SK-N-SH (cell line): ENCODE measurements at regions not wholly inside any gene's neighbourhood (a gene's known extent, or its start where the extent isn't known, plus 50 kb on each side); places are given as distances from the start of the nearest gene placed in this dataset.

Source experiments
- CTCF ChIA-PET: fragments of 300-600, 350-600 bp; formaldehyde crosslinking; extraction: SDS; loops from one replicate; lab custom pipeline; 2021; lab: Yijun Ruan, JAX
- POLR2A ChIA-PET: fragments of 350-600 bp; sonication (Branson Sonifier 250); formaldehyde crosslinking; extraction: SDS; loops from one replicate; lab custom pipeline; 2020; ENCODE audit warnings: antibody characterized with exemption, inconsistent platforms; lab: Yijun Ruan, JAX
- DNase-seq: peaks from one replicate; pipeline ENCODE4 v3.0.0; 2012
- H2AFZ ChIP-seq: fragments of 200-600 bp; sonication (generic); 2 replicates; pipeline ENCODE4 v1.8.1; 2016; ENCODE audit warnings: antibody characterized with exemption, mild to moderate bottlenecking, low read depth
- H3F3A ChIP-seq: fragments of 200-600 bp; sonication (generic); replicated peaks from 2 replicates; pipeline ENCODE3; 2016; ENCODE audit warnings: antibody characterized with exemption, mild to moderate bottlenecking; ENCODE audit not compliant: insufficient read depth
- H3K27ac ChIP-seq, 2 experiments: fragments of 200-500 bp in 1 of 2; fragments of 200-600 bp in 1 of 2; sonication (Bioruptor generic) in 1 of 2; sonication (generic), shearing (Covaris generic) in 1 of 2; 2 replicates each; pipeline versions ENCODE4 v1.5.1 to v1.6.1; 2014 to 2016; ENCODE audit warnings: low read depth in 2 of 2, inconsistent platforms in 1 of 2, low read length in 1 of 2, mild to moderate bottlenecking in 1 of 2, mixed read lengths in 1 of 2
- H3K27me3 ChIP-seq: fragments of 200-600 bp; sonication (generic), shearing (Covaris generic); 2 replicates; pipeline ENCODE4 v1.6.1; 2016; ENCODE audit warnings: mixed run types; ENCODE audit not compliant: insufficient read depth
- H3K36me3 ChIP-seq, 2 experiments: fragments of 200-500 bp in 1 of 2; fragments of 200-600 bp in 1 of 2; sonication (Bioruptor generic) in 1 of 2; sonication (generic) in 1 of 2; replicated peaks in 1 of 2; 2 replicates each; pipeline versions ENCODE3 to v1.5.1; 2014 to 2016; ENCODE audit warnings: low read length in 1 of 2, mild to moderate bottlenecking in 1 of 2; ENCODE audit not compliant: insufficient read depth in 2 of 2, control insufficient read depth in 1 of 2
- H3K4me1 ChIP-seq, 2 experiments: fragments of 200-500 bp in 1 of 2; fragments of 200-600 bp in 1 of 2; sonication (Bioruptor generic) in 1 of 2; sonication (generic), shearing (Covaris generic) in 1 of 2; 2 replicates each; pipeline versions ENCODE4 v1.5.1 to v1.6.1; 2014 to 2016; ENCODE audit warnings: low read depth in 1 of 2, low read length in 1 of 2, mixed run types in 1 of 2; ENCODE audit not compliant: insufficient read depth in 2 of 2, control insufficient read depth in 1 of 2
- H3K4me2 ChIP-seq: fragments of 200-600 bp; sonication (generic), shearing (Covaris generic); 2 replicates; pipeline ENCODE4 v1.6.1; 2017; ENCODE audit warnings: mixed run types
- H3K4me3 ChIP-seq, 2 experiments: fragments of 200-500 bp in 1 of 2; fragments of 200-600 bp in 1 of 2; sonication (Bioruptor generic) in 1 of 2; sonication (generic), shearing (Covaris generic) in 1 of 2; 2 replicates each; pipeline versions ENCODE4 v1.5.1 to v1.8.1; 2014 to 2016; ENCODE audit warnings: low read depth in 2 of 2, inconsistent platforms in 1 of 2, low read length in 1 of 2, mild to moderate bottlenecking in 1 of 2, mixed read lengths in 1 of 2, moderate library complexity in 1 of 2
- H3K79me2 ChIP-seq: fragments of 200-600 bp; sonication (generic); 2 replicates; pipeline ENCODE4 v1.8.1; 2017; ENCODE audit warnings: mild to moderate bottlenecking; ENCODE audit not compliant: insufficient read depth
- H3K9ac ChIP-seq: fragments of 200-600 bp; sonication (generic); 2 replicates; pipeline ENCODE4 v1.6.1; 2017; ENCODE audit warnings: mixed run types
- H3K9me2 ChIP-seq: fragments of 200-600 bp; sonication (generic); 2 replicates; pipeline ENCODE4 v1.6.1; 2017; ENCODE audit warnings: mixed run types
- H3K9me3 ChIP-seq: fragments of 200-600 bp; sonication (generic); 2 replicates; pipeline ENCODE4 v1.6.1; 2017; ENCODE audit warnings: mixed run types, mild to moderate bottlenecking, moderate library complexity
- H4K20me1 ChIP-seq: fragments of 200-600 bp; sonication (generic); 2 replicates; pipeline ENCODE4 v1.6.1; 2017; ENCODE audit warnings: mild to moderate bottlenecking, mixed run types; ENCODE audit not compliant: insufficient read depth
- CTCF ChIP-seq: fragments of 200-600 bp; sonication (generic); IDR thresholded peaks from 2 replicates; pipeline ENCODE4 v1.6.1; 2017; ENCODE audit warnings: antibody characterized with exemption, mild to moderate bottlenecking, moderate library complexity
- FOSL2 ChIP-seq: IDR thresholded peaks from 2 replicates; pipeline ENCODE4 v1.4.0; 2012; ENCODE audit warnings: low read depth, mild to moderate bottlenecking, moderate library complexity, borderline replicate concordance
- FOXM1 ChIP-seq: IDR thresholded peaks from 2 replicates; pipeline ENCODE4 v1.4.0; 2012; ENCODE audit warnings: low read depth, mild to moderate bottlenecking
- GATA2 ChIP-seq: sonication (generic); formaldehyde crosslinking; IDR thresholded peaks from 2 replicates; pipeline ENCODE4 v1.5.0; 2020; ENCODE audit warnings: mild to moderate bottlenecking, missing genetic modification reagents
- MAX ChIP-seq: IDR thresholded peaks from 2 replicates; pipeline ENCODE4 v1.4.0; 2012; ENCODE audit warnings: low read depth
- MEF2A ChIP-seq: IDR thresholded peaks from 2 replicates; pipeline ENCODE4 v1.4.0; 2012; ENCODE audit warnings: low read depth, borderline replicate concordance
- MXI1 ChIP-seq: IDR thresholded peaks from 2 replicates; pipeline ENCODE4 v1.6.1; 2012; ENCODE audit warnings: mild to moderate bottlenecking, low read depth, low read length, improper control_type of control experiment
- NFIC ChIP-seq: IDR thresholded peaks from 2 replicates; pipeline ENCODE4 v1.4.0; 2012; ENCODE audit warnings: borderline replicate concordance
- POLR2AphosphoS5 ChIP-seq: IDR thresholded peaks from 2 replicates; pipeline ENCODE4 v1.6.1; 2012; ENCODE audit warnings: low read depth, low read length
- RAD21 ChIP-seq: IDR thresholded peaks from 2 replicates; pipeline ENCODE4 v1.6.1; 2012; ENCODE audit warnings: mild to moderate bottlenecking, low read length
- REST ChIP-seq: IDR thresholded peaks from 2 replicates; pipeline ENCODE4 v1.6.1; 2012; ENCODE audit warnings: mild to moderate bottlenecking, low read depth, low read length, moderate library complexity
- TAF1 ChIP-seq: IDR thresholded peaks from 2 replicates; pipeline ENCODE4 v1.6.1; 2012; ENCODE audit warnings: low read depth, mild to moderate bottlenecking, low read length, moderate library complexity, borderline replicate concordance
- TCF12 ChIP-seq: IDR thresholded peaks from 2 replicates; pipeline ENCODE4 v1.4.0; 2012
- TEAD4 ChIP-seq: IDR thresholded peaks from 2 replicates; pipeline ENCODE4 v1.4.0; 2012; ENCODE audit warnings: mild to moderate bottlenecking, borderline replicate concordance; ENCODE audit not compliant: insufficient read depth
- USF1 ChIP-seq: IDR thresholded peaks from 2 replicates; pipeline ENCODE4 v1.4.0; 2012; ENCODE audit warnings: low read depth, borderline replicate concordance
- ZBTB33 ChIP-seq: IDR thresholded peaks from 2 replicates; pipeline ENCODE4 v1.4.0; 2012; ENCODE audit warnings: low read depth, borderline replicate concordance
- WGBS: methylation state at CpG from one replicate; pipeline ENCODE4 v1.1.6; 2017; ENCODE audit warnings: low lambda C conversion rate; 5-methylcytosine and 5-hydroxymethylcytosine counted together

GRCh38 chr13:87235621-87236020 is 435.6 kb upstream of the SLITRK5 start:
- Histone ChIP-seq H3F3A (no peaks in the 10 kb centered on the region), H3K36me3 (no peaks in the 10 kb centered on the region), H2AFZ (no peak overlapping the region), H3K4me3 (no peak overlapping the region), H3K9me3 (no peaks in the 10 kb centered on the region), H3K4me2 (no peak overlapping the region), H3K27me3 (no peaks in the 10 kb centered on the region)
- DNase-seq: no peak
- CTCF ChIA-PET: no interaction called here
- TF ChIP-seq GATA2 (CRISPR knock-in tag) (no peak), MAX (no peak), MEF2A (no peak), TAF1 (no peak), MXI1 (no peak), NFIC (no peak), ZBTB33 (no peak), RAD21 (no peak), POLR2AphosphoS5 (no peak), FOXM1 (no peak)
- TF ChIP-seq, all 33 proteins: peak for 0
- Histone ChIP-seq H4K20me1 (no peaks in the 10 kb centered on the region), H3K4me1 (no peaks in the 10 kb centered on the region), H3K27ac (no peak overlapping the region), H3K79me2 (no peaks in the 10 kb centered on the region), H3K9me2 (no peaks in the 10 kb centered on the region), H3K9ac (no peak overlapping the region)
- POLR2A ChIA-PET: no interaction called here

- no peaks in the 10 kb centered on the region for H4K20me1 ChIP-seq
- H2AFZ ChIP-seq: no peak overlapping the region
- H3K27ac ChIP-seq: no peak overlapping the region
- no peaks in the 10 kb centered on the region for H3K9me3 ChIP-seq
- POLR2A ChIA-PET: no interaction called here
- no peak for DNase-seq
- CTCF ChIA-PET: no interaction called here
- no peak overlapping the region for H3K9ac ChIP-seq
- no peaks in the 10 kb centered on the region for H3K27me3 ChIP-seq
- no peaks in the 10 kb centered on the region for H3F3A ChIP-seq
- no peaks in the 10 kb centered on the region for H3K36me3 ChIP-seq
- no peaks in the 10 kb centered on the region for H3K9me2 ChIP-seq
- H3K4me1 ChIP-seq: no peaks in the 10 kb centered on the region
- H3K4me2 ChIP-seq: no peak overlapping the region
- H3K4me3 ChIP-seq: no peak overlapping the region
- WGBS: 9% methylated on average over 3 of the region's 3 CpGs
- H3K79me2 ChIP-seq: no peaks in the 10 kb centered on the region
- no peak for TF ChIP-seq REST
- no peak for TF ChIP-seq MEF2A
- TF ChIP-seq TCF12: no peak
- TF ChIP-seq USF1: no peak
- no peak for TF ChIP-seq MXI1
- TF ChIP-seq RAD21: no peak
- TF ChIP-seq MAX: no peak
- TF ChIP-seq FOSL2: no peak
- no peak for TF ChIP-seq ZBTB33
- no peak for TF ChIP-seq CTCF
- no peak for TF ChIP-seq TEAD4
Observed at GRCh38 chr13:87244256-87244890, 426.8 kb upstream of the SLITRK5 start.
